GM21447 (cell line): ENCODE measurements at regions not wholly inside any gene's neighbourhood (a gene's known extent, or its start where the extent isn't known, plus 50 kb on each side); places are given as distances from the start of the nearest gene placed in this dataset.

ENCODE experiments used
- ATAC-seq: cut with Tn5 transposase; IDR thresholded peaks from one replicate; pipeline ENCODE4 v1.9.1; 2021; ENCODE audit not compliant: unreplicated experiment

- no peak for ATAC-seq
These were observed 1985.1 kb upstream of the CELF4 start for GRCh38 chr18:39550701-39551100.

GRCh38 chr18:39549144-39549543 is 1983.5 kb upstream of the CELF4 start:
- no peak for ATAC-seq

GRCh38 chr18:39531659-39532058 is 1966.1 kb upstream of the CELF4 start:
- no peak for ATAC-seq

- no peak for ATAC-seq
These were observed 1963.8 kb upstream of the CELF4 start for GRCh38 chr18:39529358-39529757.

GRCh38 chr18:39527465-39527864 is 1961.9 kb upstream of the CELF4 start:
- no peak for ATAC-seq

GRCh38 chr18:39524370-39524769 is 1958.8 kb upstream of the CELF4 start:
- no peak for ATAC-seq

GRCh38 chr18:39523281-39523680 is 1957.7 kb upstream of the CELF4 start:
- no peak for ATAC-seq

- no peak for ATAC-seq
These were observed 1955.6 kb upstream of the CELF4 start for GRCh38 chr18:39521164-39521563.

GRCh38 chr18:39519741-39520140 is 1954.1 kb upstream of the CELF4 start:
- no peak for ATAC-seq

GRCh38 chr18:39515299-39515698 is 1949.7 kb upstream of the CELF4 start:
- ATAC-seq = no peak

GRCh38 chr18:39513186-39513585 is 1947.6 kb upstream of the CELF4 start:
- no peak for ATAC-seq

GRCh38 chr18:39506581-39507330 is 1941.2 kb upstream of the CELF4 start:
- ATAC-seq = no peak

GRCh38 chr18:39500306-39500705 is 1934.7 kb upstream of the CELF4 start:
- ATAC-seq = no peak

GRCh38 chr18:39497821-39498220 is 1932.2 kb upstream of the CELF4 start:
- no peak for ATAC-seq

- ATAC-seq = no peak
These were observed 1931.4 kb upstream of the CELF4 start for GRCh38 chr18:39496986-39497385.

GRCh38 chr18:39494211-39494896 is 1928.8 kb upstream of the CELF4 start:
- no peak for ATAC-seq

- ATAC-seq = no peak
These were observed 1925.8 kb upstream of the CELF4 start for GRCh38 chr18:39491408-39491807.

GRCh38 chr18:39489431-39489830 is 1923.8 kb upstream of the CELF4 start:
- ATAC-seq = no peak

- ATAC-seq = no peak
These were observed 1922.3 kb upstream of the CELF4 start for GRCh38 chr18:39487932-39488331.

- ATAC-seq = no peak
These were observed 1920.7 kb upstream of the CELF4 start for GRCh38 chr18:39486268-39486667.

GRCh38 chr18:39485696-39486095 is 1920.1 kb upstream of the CELF4 start:
- ATAC-seq = no peak

- no peak for ATAC-seq
These were observed 1915.7 kb upstream of the CELF4 start for GRCh38 chr18:39481281-39481680.
